Medulla oblongata (tissue), 1 donor: ENCODE measurements at regions not wholly inside any gene's neighbourhood (a gene's known extent, or its start where the extent isn't known, plus 50 kb on each side); places are given as distances from the start of the nearest gene placed in this dataset.
A peak's percentile ranks its signal among the peaks of the same experiment; 100 is the strongest.
"Not testable (repeated sequence)": the region's sequence is repeated elsewhere in the genome, so short reads cannot be mapped to it uniquely, and the experiment has no call there.

ENCODE experiments used
- DNase-seq: peaks from one replicate; pipeline ENCODE4 v3.0.0-alpha.2; 2015; ENCODE audit errors: extremely low spot score

- DNase-seq: no peak
Observed at GRCh38 chr6:3920321-3920720, 71.1 kb downstream of the FAM50B start.

DNA sequence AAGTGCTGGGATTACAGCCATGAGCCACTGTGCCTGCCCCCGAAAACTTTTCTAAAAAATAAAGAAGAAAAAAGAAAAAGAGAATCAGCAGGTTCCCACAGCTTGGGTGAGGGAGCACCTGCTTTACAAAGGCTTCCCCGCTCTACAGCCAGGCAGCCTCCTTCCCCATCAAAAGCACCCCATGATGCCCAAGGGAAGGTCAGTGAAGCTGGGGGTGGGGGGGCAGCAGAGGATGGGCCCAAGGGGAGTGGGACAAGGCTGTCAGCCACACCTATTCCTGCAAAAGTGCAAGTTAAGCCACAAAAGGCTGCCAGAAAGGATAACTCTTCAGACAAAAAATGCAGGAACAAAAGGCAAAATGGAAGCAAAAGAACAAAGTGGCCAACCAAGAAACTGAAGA is 72.5 kb downstream of the FAM50B start:
- DNase-seq: no peak

DNA sequence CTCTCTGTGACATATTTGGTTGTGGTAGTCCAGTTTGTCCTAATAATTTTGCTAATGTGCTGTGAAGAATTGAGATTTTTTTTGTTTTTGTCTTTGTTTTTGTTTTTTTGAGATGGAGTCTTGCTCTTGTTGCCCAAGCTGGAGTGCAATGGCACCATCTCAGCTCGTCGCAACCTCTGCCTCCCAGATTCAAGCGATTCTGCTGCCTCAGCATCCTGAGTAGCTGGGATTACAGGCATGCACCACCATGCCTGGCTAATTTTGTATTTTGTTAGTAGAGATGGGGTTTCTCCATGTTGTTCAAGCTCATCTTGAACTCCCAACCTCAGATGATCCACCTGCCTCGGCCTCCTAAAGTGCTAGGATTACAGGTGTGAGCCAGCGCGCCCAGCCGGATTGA is 73.4 kb downstream of the FAM50B start:
- not testable (repeated sequence) for DNase-seq

GRCh38 chr6:3925223-3926149 is 76.3 kb downstream of the FAM50B start:
- DNase-seq: peak; percentile 13

GRCh38 chr6:3926150-3926482 is 76.9 kb downstream of the FAM50B start:
- no peak for DNase-seq

DNA sequence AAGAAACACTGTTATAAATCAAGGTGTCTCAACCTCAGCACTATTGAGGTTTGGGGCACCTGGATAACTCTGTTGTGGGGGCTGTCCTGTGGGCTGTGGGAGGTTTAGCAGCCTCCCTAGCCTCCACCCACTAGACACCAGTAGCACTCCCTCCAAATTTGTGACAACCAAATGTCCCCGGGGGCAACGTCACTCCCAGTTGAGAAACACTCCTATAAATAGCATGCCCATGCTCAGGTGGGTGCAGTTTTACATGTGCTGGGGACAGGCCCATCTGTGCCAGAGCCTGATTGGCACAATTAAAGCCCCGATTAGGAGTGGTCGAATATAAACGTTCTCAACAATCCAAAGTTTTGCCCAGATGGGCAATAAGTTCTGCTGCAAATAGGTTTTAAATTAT is 78.9 kb downstream of the FAM50B start:
- DNase-seq: no peak

DNA sequence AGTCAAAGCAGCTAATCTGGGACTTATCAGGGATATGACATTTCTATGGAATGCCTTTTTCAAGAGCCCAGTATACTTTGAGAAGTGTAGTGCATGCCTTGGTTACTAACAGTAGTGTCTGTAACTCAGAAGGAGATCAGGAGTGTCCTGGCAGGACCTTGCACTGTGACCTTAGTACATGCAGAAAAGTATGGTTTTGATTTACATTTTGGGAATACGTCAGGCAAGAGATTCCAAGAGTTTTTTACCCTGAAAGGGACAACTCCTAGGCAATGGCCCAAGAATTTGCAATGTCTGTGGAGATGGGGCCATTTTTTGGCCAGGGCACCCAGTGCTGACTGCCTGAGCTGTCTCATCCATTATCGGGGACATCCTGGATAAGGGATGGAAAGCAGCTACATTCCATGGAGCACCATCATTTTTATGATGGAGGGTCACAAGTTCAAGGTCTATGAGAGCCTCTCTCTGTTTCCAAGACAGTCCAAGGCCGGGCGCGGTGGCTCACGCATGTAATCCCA is 80.2 kb downstream of the FAM50B start:
- DNase-seq: no peak

DNA sequence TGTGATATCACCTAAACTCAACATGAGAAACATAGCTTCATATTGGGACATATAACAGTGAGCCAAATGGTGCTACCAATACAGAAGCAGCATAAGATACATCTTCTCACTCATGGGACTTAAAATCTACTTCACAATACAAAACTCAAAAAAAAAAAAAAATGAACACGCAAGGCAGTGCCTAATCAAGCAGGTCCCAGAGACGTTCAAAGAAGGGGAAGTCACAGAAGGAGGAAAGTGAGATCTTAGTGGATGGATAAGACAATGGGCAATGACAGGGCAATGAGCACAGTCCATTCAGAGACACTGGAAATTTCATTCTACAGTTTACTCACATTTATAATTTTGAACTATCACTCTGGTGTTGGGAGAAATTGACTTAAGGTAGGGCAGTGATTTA is 88.3 kb downstream of the FAM50B start:
- DNase-seq: no peak

- DNase-seq: no peak
Observed at GRCh38 chr6:3938715-3939367, 89.7 kb downstream of the FAM50B start.

DNA sequence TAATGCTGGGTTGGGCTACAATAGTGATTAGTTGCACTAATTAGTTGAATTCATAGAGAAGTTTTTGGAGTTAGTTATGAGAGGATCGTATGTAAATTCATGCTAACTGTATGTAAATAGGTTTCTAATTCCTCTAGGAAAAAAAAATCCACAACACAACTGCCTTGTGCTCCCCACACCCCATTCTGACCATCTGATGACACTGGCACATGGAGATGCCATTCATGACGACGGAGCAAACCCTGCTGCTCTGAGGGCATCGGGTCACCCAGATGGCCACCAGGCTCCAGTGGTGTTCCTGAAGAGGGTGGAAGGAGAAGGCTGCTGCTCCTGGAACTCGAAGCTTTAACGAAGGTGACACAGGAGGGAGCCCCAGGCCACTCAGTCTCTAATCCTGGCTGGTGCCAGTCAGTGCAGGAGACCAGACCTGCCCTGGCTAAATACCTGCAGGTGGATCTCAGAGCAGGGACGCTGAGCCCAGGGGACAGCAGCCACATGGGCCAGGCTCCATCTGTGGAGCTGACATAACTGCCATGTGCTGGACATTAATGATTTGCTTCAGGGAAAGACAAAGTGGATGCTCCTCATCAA is 90.3 kb downstream of the FAM50B start:
- no peak for DNase-seq

- DNase-seq: no peak
Observed at GRCh38 chr6:3939964-3940363, 90.8 kb downstream of the FAM50B start.

GRCh38 chr6:3940703-3941102 is 91.5 kb downstream of the FAM50B start:
- peak; percentile 78 for DNase-seq

- no peak for DNase-seq
Observed at GRCh38 chr6:3943331-3943765, 94.2 kb downstream of the FAM50B start.

GRCh38 chr6:3944246-3944645 is 95.1 kb downstream of the FAM50B start:
- DNase-seq: no peak

DNA sequence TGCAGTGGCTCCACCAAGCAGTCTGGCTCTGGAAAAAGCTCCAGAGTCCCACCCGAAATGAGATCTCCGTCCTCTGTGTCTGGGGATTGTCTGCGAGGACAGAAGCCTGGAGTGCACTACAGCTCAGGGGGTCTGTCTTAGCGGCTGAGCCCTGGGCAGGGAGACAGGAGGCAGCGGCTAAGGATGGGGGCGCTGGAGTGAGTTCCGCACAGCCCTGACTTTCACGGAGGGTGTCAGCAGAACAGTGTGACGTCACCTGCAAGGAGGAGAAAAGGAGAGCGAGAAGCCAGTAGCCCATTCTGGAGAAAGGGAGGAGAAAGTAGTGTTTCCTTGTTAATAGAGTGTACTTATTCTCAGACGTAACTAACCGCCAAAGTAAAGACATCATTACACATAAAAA is 97.6 kb downstream of the FAM50B start:
- no peak for DNase-seq

DNA sequence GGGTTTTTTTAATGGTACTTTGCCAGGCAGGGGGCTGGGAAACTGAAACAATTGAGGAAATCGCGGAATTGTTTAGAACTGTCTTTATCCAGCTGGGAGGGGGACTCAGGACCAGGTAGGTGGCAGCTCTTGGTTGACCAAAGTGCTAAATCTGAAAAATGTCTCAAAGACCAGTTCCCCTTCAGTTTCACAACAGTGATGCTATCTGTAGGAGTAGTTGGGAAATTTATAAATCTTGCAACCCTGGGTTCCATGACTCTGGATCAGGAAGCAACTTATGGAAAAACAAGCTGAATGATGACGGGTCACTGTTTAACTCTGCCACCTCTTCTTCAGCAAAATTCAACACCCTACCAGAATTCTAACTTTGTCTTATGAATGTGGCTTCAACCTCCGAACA is 99.7 kb downstream of the FAM50B start:
- no peak for DNase-seq

DNA sequence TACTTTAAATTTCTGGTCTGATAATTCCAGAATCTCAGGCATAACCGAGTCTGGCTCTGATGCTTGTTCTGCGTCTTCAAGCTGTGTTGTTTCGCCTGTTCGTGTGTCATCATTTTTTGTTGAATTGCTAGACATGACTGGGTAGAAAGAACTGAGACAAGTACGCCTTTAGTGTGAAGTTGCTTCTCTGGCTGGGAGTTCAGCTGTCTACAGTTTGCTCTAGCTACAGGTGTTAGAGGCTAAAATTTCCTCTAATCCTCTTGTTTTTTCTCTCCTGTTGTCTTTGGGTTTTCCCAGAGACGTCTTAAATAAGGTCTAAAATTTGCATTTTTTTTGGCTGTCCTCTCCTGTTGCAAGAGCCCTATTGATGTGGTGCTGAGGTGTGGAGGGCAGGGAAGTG is 100.3 kb downstream of the FAM50B start:
- no peak for DNase-seq

- DNase-seq: no peak
Observed at GRCh38 chr6:3956054-3956453, 106.9 kb downstream of the FAM50B start.

DNA sequence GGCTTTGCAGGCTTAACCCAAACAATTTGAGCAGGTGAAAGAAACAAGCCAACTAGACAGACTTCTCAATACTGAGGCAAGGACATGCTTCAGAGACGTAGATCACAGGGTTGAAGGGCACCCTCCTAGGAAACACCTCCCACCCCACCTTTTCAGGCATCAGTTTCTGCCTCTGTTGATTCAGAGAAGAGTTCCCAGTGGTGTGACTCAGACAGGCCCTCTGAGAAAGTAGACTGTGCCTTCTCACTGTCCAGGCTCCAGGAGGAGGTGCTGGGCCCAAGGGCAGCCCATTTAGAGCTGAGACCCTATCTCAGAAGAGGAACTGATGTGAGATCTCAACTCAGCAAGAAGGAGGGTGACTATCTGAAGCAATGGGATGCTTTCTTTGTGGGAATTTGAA is 108.1 kb downstream of the FAM50B start:
- no peak for DNase-seq

DNA sequence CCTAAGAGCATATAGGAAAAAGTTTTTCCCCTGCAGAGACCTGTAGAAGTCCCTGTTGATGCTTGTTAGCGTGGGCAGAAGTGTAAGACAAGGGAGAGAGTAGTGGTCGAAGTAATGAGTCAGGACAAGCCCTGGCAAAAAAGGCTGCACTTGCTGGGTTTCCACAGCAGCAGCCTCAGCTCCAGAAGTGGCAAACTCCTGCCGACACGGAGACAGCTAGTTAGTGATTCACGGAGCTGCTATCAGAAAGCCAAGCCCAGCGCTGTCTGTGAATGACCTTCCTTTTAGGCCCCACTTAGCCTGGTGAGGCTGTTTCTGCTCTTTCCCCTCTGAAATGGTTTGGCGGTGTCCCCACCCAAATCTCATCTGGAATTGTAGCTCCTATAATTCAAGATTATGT is 109.1 kb downstream of the FAM50B start:
- DNase-seq: no peak

DNA sequence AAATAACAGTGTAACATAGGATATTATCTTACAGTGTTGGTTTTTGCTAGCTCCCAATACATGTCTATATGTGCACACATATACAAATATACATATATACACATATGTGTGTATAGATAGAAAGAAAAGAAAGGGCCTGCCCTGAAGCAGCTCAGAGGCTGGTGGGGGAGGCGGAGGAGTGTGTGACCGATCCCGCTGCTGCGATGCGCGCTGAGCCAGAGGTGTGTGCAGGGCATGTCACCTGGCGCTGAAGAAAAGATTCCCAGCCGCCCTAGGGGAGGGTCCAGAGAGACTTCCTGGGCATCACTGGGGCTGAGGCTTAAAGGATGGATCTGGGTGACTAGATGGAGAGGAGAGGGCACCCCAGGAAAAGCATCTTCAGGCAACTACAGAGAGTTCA is 110.2 kb downstream of the FAM50B start:
- DNase-seq: no peak

DNA sequence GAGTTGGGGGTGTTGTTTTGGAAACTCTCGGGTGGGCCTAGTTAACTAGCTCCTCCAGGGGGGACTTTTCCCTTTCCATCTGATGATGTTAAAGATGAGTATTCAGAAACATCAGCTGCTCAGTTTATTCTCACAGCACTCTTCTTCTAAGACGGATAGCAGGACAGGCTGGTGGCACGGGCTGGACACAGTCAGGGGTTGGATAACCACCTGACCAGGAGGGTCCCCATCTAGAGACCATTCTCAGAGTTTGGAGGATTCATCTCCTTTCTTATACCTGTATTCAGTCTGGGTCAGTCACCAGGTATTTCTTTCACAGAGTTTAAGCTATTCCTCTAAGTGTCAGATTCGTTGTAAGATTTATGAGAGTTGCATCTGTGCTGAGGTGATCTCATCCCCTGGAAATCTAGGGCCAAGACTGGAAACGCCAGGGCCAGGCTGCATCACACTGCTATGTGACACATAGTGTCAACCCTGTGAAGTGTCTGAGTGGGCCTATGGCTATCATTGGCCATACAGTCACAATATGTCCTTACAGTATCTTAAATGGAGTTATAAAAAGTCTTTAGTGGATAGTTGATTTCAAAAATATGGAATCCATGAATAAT is 111.7 kb downstream of the FAM50B start:
- no peak for DNase-seq
